ENCODE measurements at regions not wholly inside any gene's neighbourhood (a gene's known extent, or its start where the extent isn't known, plus 50 kb on each side); places are given as distances from the start of the nearest gene placed in this dataset.

DNA sequence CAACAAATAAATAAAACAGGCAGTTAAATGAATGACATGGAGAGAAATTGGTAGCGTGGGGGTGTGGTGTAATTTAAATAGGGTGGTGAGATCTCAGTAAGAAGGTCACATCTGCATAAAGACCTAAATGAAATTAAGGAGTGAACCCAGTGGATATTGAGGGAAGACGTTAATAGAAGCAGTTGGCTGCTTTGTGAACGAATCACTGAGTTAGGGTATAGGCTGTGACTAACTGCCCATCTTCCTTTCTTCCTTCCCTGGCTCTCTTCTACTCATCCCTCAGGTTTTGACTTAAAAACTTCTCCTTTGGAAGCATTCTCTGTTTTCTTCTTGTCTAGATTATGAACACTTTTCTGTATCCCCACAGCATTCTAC, 64.7 kb downstream of the BTG1 start:
- TF ChIP-seq, protein P1, sequence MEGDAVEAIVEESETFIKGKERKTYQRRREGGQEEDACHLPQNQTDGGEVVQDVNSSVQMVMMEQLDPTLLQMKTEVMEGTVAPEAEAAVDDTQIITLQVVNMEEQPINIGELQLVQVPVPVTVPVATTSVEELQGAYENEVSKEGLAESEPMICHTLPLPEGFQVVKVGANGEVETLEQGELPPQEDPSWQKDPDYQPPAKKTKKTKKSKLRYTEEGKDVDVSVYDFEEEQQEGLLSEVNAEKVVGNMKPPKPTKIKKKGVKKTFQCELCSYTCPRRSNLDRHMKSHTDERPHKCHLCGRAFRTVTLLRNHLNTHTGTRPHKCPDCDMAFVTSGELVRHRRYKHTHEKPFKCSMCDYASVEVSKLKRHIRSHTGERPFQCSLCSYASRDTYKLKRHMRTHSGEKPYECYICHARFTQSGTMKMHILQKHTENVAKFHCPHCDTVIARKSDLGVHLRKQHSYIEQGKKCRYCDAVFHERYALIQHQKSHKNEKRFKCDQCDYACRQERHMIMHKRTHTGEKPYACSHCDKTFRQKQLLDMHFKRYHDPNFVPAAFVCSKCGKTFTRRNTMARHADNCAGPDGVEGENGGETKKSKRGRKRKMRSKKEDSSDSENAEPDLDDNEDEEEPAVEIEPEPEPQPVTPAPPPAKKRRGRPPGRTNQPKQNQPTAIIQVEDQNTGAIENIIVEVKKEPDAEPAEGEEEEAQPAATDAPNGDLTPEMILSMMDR (IDR thresholded peaks at IDR 0.05 in 8 of 11, conservative IDR thresholded peaks at IDR 0.05 in 3 of 11): no peak
- H3K27ac ChIP-seq: peak overlapping the region in 3 of 8 donors; percentile 22 to 66 (median 54)

GRCh38 chr12:92079054-92079385, 66.6 kb downstream of the BTG1 start:
- Histone ChIP-seq H3K27me3 (replicated peaks in 1 of 7) (no peaks in the 10 kb centered on the region), H3K27ac (peak overlapping the region in 2 of 8 donors; percentile 54 to 66), H3K36me3 (no peaks in the 10 kb centered on the region), H3K4me1 (peaks cover 0 to 55% (median 25%) of the 10 kb centered on the region in 6 donors), H3K9me3 (no peaks in the 10 kb centered on the region), H3K4me3 (no peak overlapping the region)
- DNase-seq: no peak
- intact Hi-C loops (cut with DNase I; ENCODE audit: low total_unique reads): no loop called here
- TF ChIP-seq POLR2AphosphoS5 (IDR thresholded peaks at IDR 0.05) (no peak), POLR2A (IDR thresholded peaks at IDR 0.05) (no peak)
- TF ChIP-seq, protein P1 (IDR thresholded peaks at IDR 0.05 in 8 of 11, conservative IDR thresholded peaks at IDR 0.05 in 3 of 11): no peak

More for the DNA sequence above, 64.7 kb downstream of the BTG1 start:
- Histone ChIP-seq H3K9me3 (no peaks in the 10 kb centered on the region), H3K27me3 (replicated peaks in 1 of 7) (no peaks in the 10 kb centered on the region), H3K4me3 (no peak overlapping the region), H3K4me1 (peaks cover 0 to 44% (median 15%) of the 10 kb centered on the region in 6 donors), H3K36me3 (no peaks in the 10 kb centered on the region)
- intact Hi-C loops (cut with DNase I; ENCODE audit: low total_unique reads): no loop called here
- 83 to 99% (median 90%) methylated on average over 3 of the region's 3 CpGs for WGBS, 5 donors
- no peak for DNase-seq

- DNase-seq: no peak
- H3K4me1 ChIP-seq: peaks cover 0 to 55% (median 25%) of the 10 kb centered on the region in 6 donors
- peak overlapping the region in 3 of 8 donors; percentile 6 to 66 (median 54) for H3K27ac ChIP-seq
- H3K36me3 ChIP-seq: no peaks in the 10 kb centered on the region
- no peaks in the 10 kb centered on the region for H3K27me3 ChIP-seq (replicated peaks in 1 of 7)
- intact Hi-C loops (cut with DNase I; ENCODE audit: low total_unique reads): no loop called here
- TF ChIP-seq, protein P1 (IDR thresholded peaks at IDR 0.05 in 8 of 11, conservative IDR thresholded peaks at IDR 0.05 in 3 of 11): no peak
- TF ChIP-seq POLR2AphosphoS5 (IDR thresholded peaks at IDR 0.05) (no peak), POLR2A (IDR thresholded peaks at IDR 0.05) (no peak)
- WGBS, 5 donors: 80 to 88% (median 83%) methylated on average over 4 of the region's 4 CpGs
- no peak overlapping the region for H3K4me3 ChIP-seq
- no peaks in the 10 kb centered on the region for H3K9me3 ChIP-seq
Observed at GRCh38 chr12:92078167-92079053, 67.2 kb downstream of the BTG1 start.

DNA sequence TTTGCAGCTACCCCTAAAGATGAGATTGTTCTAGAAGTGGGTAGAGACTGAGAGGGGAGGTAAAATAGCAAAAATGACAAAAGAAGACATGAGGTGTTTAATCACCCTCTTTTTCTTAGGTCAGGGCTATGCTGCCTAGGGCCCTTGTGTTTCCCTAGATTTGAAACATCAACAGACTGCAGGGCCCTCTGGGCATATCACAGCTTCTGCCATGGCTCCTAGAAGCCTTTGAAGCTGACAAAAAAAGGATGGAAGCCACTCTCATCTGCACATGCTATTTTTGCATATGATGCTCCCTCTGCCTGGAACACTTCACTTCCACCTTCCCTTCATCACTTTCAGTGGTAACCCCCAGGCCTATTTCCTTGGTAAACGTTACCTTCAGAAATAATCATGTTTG, 68.1 kb downstream of the BTG1 start:
- Histone ChIP-seq H3K27ac (peak overlapping the region in 1 of 8 donors; percentile 66), H3K9me3 (no peaks in the 10 kb centered on the region), H3K4me1 (peaks cover 0 to 55% (median 25%) of the 10 kb centered on the region in 6 donors), H3K4me3 (no peak overlapping the region), H3K27me3 (replicated peaks in 1 of 7) (no peaks in the 10 kb centered on the region), H3K36me3 (no peaks in the 10 kb centered on the region)
- WGBS, 5 donors: 78 to 94% (median 83%) methylated on average over 1 of the region's 1 CpG
- TF ChIP-seq POLR2A (IDR thresholded peaks at IDR 0.05) (no peak), POLR2AphosphoS5 (IDR thresholded peaks at IDR 0.05) (no peak)
- TF ChIP-seq, protein P1 (IDR thresholded peaks at IDR 0.05 in 8 of 11, conservative IDR thresholded peaks at IDR 0.05 in 3 of 11): no peak
- no peak for DNase-seq
- intact Hi-C loops (cut with DNase I; ENCODE audit: low total_unique reads): no loop called here
